Liver (tissue), 3 donors: ENCODE measurements at regions not wholly inside any gene's neighbourhood (a gene's known extent, or its start where the extent isn't known, plus 50 kb on each side); places are given as distances from the start of the nearest gene placed in this dataset.

ENCODE experiments used
- EGR1 ChIP-seq, 2 donors: IDR thresholded peaks; 2 replicates each; pipeline ENCODE4 v1.6.1; 2016 to 2018; ENCODE audit warnings: antibody characterized with exemption in 2 of 2, low read depth in 2 of 2
- FOXA1 ChIP-seq: IDR thresholded peaks from 2 replicates; pipeline ENCODE4 v1.6.1; 2016; ENCODE audit warnings: antibody characterized with exemption
- JUND ChIP-seq, 2 donors: IDR thresholded peaks; 2 replicates each; pipeline ENCODE4 v1.6.1; 2016; ENCODE audit warnings: antibody characterized with exemption in 2 of 2
- RAD21 ChIP-seq, 2 donors: IDR thresholded peaks; 2 replicates each; pipeline ENCODE4 v1.6.1; 2016; ENCODE audit warnings: antibody characterized with exemption in 2 of 2, mild to moderate bottlenecking in 2 of 2
- TAF1 ChIP-seq: conservative IDR thresholded peaks from 2 replicates; pipeline ENCODE4 v1.6.1; 2016; ENCODE audit warnings: antibody characterized with exemption, mild to moderate bottlenecking
- YY1 ChIP-seq: IDR thresholded peaks from 2 replicates; pipeline ENCODE4 v1.6.1; 2016; ENCODE audit warnings: antibody characterized with exemption, mild to moderate bottlenecking
- TF ChIP-seq, protein P1 (sequence below): fragments of 150-350 bp; IDR thresholded peaks from 2 replicates; pipeline ENCODE4 v1.5.1; 2017; ENCODE audit warnings: improper control_type of control experiment, low read depth, low read length; ENCODE audit not compliant: missing input control
- TF ChIP-seq, protein P2 (sequence below): IDR thresholded peaks from 2 replicates; pipeline ENCODE4 v1.6.1; 2016; ENCODE audit warnings: antibody characterized with exemption
- TF ChIP-seq, protein P3 (sequence below): IDR thresholded peaks from 2 replicates; pipeline ENCODE4 v1.6.1; 2016; ENCODE audit warnings: antibody characterized with exemption
- TF ChIP-seq, protein P4 (sequence below): IDR thresholded peaks from 2 replicates; pipeline ENCODE4 v1.6.1; 2016; ENCODE audit warnings: antibody characterized with exemption, mild to moderate bottlenecking
- donor health status: healthy.
- donor health status: healthy.

DNA sequence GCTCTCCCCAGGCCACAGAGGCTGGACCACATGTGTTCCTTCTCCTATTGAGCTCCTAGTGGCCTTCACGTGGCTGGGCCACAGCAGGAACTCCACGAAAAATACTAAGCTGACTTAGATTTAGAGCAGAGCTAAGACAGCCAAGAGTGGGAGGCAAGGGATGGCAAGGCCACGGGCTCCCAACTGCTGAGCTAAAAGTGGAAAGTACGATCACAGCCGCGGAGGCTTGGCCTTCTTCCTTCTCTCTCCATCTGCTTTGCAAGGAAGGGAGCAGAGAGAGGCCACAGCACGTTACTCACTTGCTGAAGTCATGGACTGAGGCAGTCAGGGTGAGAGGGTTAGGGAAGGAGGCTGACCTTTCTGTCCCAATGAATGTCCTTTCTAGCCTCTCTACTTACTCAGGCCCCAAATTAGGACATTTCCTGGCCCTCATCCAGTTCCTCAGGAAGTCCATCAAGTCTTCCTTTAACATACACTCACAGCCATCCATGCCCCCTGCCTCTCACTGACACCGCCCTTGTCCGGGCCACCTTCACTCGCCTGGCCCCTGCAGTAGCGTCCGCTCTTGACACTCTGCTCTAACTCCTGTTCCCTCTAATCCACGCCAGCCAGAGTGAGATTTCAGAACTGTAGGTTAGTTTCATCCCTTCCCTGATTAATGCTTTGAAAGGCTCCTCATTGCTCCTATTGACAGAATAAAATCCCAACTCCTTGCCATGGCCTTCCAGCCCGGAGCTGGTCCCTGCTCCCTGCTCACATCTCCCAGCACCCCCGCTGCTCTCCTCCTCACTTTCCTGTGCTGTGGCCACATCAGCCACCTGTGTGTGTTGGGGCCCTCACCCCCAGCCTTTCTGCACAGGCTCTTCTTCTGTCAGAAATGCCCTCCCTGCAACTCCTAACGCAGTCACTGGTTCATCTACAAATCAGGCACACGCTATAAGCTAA lies 204.2 kb downstream of the CYP26B1 start:
- TF ChIP-seq, protein P1, sequence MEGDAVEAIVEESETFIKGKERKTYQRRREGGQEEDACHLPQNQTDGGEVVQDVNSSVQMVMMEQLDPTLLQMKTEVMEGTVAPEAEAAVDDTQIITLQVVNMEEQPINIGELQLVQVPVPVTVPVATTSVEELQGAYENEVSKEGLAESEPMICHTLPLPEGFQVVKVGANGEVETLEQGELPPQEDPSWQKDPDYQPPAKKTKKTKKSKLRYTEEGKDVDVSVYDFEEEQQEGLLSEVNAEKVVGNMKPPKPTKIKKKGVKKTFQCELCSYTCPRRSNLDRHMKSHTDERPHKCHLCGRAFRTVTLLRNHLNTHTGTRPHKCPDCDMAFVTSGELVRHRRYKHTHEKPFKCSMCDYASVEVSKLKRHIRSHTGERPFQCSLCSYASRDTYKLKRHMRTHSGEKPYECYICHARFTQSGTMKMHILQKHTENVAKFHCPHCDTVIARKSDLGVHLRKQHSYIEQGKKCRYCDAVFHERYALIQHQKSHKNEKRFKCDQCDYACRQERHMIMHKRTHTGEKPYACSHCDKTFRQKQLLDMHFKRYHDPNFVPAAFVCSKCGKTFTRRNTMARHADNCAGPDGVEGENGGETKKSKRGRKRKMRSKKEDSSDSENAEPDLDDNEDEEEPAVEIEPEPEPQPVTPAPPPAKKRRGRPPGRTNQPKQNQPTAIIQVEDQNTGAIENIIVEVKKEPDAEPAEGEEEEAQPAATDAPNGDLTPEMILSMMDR = no peak
- TF ChIP-seq, protein P2, sequence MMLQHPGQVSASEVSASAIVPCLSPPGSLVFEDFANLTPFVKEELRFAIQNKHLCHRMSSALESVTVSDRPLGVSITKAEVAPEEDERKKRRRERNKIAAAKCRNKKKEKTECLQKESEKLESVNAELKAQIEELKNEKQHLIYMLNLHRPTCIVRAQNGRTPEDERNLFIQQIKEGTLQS = no peak
- TF ChIP-seq EGR1 (IDR thresholded peaks at IDR 0.05; ENCODE audit: low read depth in 2 of 2) = no peak
- TF ChIP-seq TAF1 = no peak
- TF ChIP-seq, protein P3, sequence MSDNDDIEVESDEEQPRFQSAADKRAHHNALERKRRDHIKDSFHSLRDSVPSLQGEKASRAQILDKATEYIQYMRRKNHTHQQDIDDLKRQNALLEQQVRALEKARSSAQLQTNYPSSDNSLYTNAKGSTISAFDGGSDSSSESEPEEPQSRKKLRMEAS = no peak
- no peak for TF ChIP-seq JUND (IDR thresholded peaks at IDR 0.05)
- no peak for TF ChIP-seq FOXA1
- no peak for TF ChIP-seq YY1
- no peak for TF ChIP-seq RAD21 (IDR thresholded peaks at IDR 0.05)
- TF ChIP-seq, protein P4, sequence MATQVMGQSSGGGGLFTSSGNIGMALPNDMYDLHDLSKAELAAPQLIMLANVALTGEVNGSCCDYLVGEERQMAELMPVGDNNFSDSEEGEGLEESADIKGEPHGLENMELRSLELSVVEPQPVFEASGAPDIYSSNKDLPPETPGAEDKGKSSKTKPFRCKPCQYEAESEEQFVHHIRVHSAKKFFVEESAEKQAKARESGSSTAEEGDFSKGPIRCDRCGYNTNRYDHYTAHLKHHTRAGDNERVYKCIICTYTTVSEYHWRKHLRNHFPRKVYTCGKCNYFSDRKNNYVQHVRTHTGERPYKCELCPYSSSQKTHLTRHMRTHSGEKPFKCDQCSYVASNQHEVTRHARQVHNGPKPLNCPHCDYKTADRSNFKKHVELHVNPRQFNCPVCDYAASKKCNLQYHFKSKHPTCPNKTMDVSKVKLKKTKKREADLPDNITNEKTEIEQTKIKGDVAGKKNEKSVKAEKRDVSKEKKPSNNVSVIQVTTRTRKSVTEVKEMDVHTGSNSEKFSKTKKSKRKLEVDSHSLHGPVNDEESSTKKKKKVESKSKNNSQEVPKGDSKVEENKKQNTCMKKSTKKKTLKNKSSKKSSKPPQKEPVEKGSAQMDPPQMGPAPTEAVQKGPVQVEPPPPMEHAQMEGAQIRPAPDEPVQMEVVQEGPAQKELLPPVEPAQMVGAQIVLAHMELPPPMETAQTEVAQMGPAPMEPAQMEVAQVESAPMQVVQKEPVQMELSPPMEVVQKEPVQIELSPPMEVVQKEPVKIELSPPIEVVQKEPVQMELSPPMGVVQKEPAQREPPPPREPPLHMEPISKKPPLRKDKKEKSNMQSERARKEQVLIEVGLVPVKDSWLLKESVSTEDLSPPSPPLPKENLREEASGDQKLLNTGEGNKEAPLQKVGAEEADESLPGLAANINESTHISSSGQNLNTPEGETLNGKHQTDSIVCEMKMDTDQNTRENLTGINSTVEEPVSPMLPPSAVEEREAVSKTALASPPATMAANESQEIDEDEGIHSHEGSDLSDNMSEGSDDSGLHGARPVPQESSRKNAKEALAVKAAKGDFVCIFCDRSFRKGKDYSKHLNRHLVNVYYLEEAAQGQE = no peak
